ENCODE measurements at regions not wholly inside any gene's neighbourhood (a gene's known extent, or its start where the extent isn't known, plus 50 kb on each side); places are given as distances from the start of the nearest gene placed in this dataset.

- no peak for TF ChIP-seq PBX2 (CRISPR knock-in tag; IDR thresholded peaks at IDR 0.05; ENCODE audit: low read depth)
- no peak for TF ChIP-seq PBX2 (tag; conservative IDR thresholded peaks at IDR 0.05; ENCODE audit: low read depth)
- no peak for TF ChIP-seq TCF15 (CRISPR knock-in tag; IDR thresholded peaks at IDR 0.05)
- TF ChIP-seq POLR2B (IDR thresholded peaks at IDR 0.05; ENCODE audit: low read depth, partially characterized antibody) = no peak
Measured at GRCh38 chr5:87909382-87909781, 359.3 kb downstream of the TMEM161B start (continued).

GRCh38 chr5:87906962-87907361 is 361.7 kb downstream of the TMEM161B start:
- H3K36me3 ChIP-seq (ENCODE audit: control insufficient read depth, insufficient read depth, low read length) = no peaks in the 10 kb centered on the region
- H3K27me3 ChIP-seq (ENCODE audit: control insufficient read depth in 2 of 2, insufficient read depth in 2 of 2, low read length in 2 of 2) = no peaks in the 10 kb centered on the region
- POLR2A ChIA-PET = no interaction called here
- H3K9ac ChIP-seq (ENCODE audit: insufficient read depth in 1 of 2, low read depth in 2 of 2, low read length in 2 of 2) = no peak overlapping the region
- no peaks in the 10 kb centered on the region for H4K20me1 ChIP-seq (replicated peaks; ENCODE audit: control insufficient read depth, insufficient read depth, low read length)
- H3K4me3 ChIP-seq = no peak overlapping the region
- in situ Hi-C loops (cut with MboI) (no loop called here), intact Hi-C loops (cut with micrococcal nuclease) (no loop called here)
- ATAC-seq (no peak), FAIRE-seq (no peak), DNase-seq (ENCODE audit: extremely low read depth in 1 of 4, low spot score in 3 of 4) (no peak)
- no peaks in the 10 kb centered on the region for H3K79me2 ChIP-seq (ENCODE audit: control insufficient read depth, insufficient read depth, low read length)
- no peak overlapping the region for H3K4me2 ChIP-seq (ENCODE audit: insufficient read depth, low read length)
- BruUV-seq (replicated peaks) = no TSS peak
- no peak overlapping the region for H2AFZ ChIP-seq (ENCODE audit: low read depth, low read length)
- H3K4me1 ChIP-seq (replicated peaks in 1 of 2; ENCODE audit: control insufficient read depth in 2 of 2, insufficient read depth in 2 of 2, low read length in 2 of 2) = no peaks in the 10 kb centered on the region
- CTCF ChIA-PET (ENCODE audit: low intra/inter-chr PET ratio) = no interaction called here
- H3K27ac ChIP-seq (ENCODE audit: extremely low read depth, low read depth, low read length) = no peak overlapping the region
- H3K9me3 ChIP-seq (replicated peaks; ENCODE audit: control insufficient read depth, insufficient read depth, low read depth, low read length) = no peaks in the 10 kb centered on the region; the same call in 1 of the 2 replicates
- no peaks in the 10 kb centered on the region for H3K9me1 ChIP-seq (ENCODE audit: control insufficient read depth, insufficient read depth, low read length)
- TF ChIP-seq HEY1 (CRISPR knock-in tag; IDR thresholded peaks at IDR 0.05; ENCODE audit: borderline replicate concordance) (no peak), CBX3 (IDR thresholded peaks at IDR 0.05; ENCODE audit: borderline replicate concordance in 1 of 2, low read length in 2 of 2) (no peak), DIDO1 (tag; IDR thresholded peaks at IDR 0.05; ENCODE audit: low read depth) (no peak), SIN3A (IDR thresholded peaks at IDR 0.05; ENCODE audit: borderline replicate concordance in 2 of 2, control insufficient read depth in 1 of 2, low read depth in 2 of 2, low read length in 2 of 2) (no peak), ZNF431 (CRISPR knock-in tag; IDR thresholded peaks at IDR 0.05) (no peak), PURB (CRISPR knock-in tag; IDR thresholded peaks at IDR 0.05; ENCODE audit: low read depth) (no peak), HDAC1 (IDR thresholded peaks at IDR 0.05) (no peak), MITF (IDR thresholded peaks at IDR 0.05) (no peak), RNF219 (CRISPR knock-in tag; IDR thresholded peaks at IDR 0.05) (no peak), ARID2 (IDR thresholded peaks at IDR 0.05) (no peak), ZNF184 (CRISPR knock-in tag; IDR thresholded peaks at IDR 0.05) (no peak), SRF (CRISPR knock-in tag; IDR thresholded peaks at IDR 0.05) (no peak)

Data from K562 (cell line).